ENCODE measurements at regions not wholly inside any gene's neighbourhood (a gene's known extent, or its start where the extent isn't known, plus 50 kb on each side); places are given as distances from the start of the nearest gene placed in this dataset.

- no peak for TF ChIP-seq EP300 (IDR thresholded peaks at IDR 0.05; ENCODE audit: borderline replicate concordance in 1 of 2, low read depth in 2 of 2, low read length in 2 of 2)
- TF ChIP-seq PHF8 (conservative IDR thresholded peaks at IDR 0.05; ENCODE audit: low read depth, low read length) = no peak
- TF ChIP-seq MAX (IDR thresholded peaks at IDR 0.05) = no peak
- TF ChIP-seq, protein P1, sequence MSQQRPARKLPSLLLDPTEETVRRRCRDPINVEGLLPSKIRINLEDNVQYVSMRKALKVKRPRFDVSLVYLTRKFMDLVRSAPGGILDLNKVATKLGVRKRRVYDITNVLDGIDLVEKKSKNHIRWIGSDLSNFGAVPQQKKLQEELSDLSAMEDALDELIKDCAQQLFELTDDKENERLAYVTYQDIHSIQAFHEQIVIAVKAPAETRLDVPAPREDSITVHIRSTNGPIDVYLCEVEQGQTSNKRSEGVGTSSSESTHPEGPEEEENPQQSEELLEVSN (IDR thresholded peaks at IDR 0.05) = no peak
- TF ChIP-seq CBX5 (IDR thresholded peaks at IDR 0.05; ENCODE audit: low read depth, low read length) = no peak
- no peak for TF ChIP-seq EZH2 (IDR thresholded peaks at IDR 0.05; ENCODE audit: low read depth, low read length, severe bottlenecking)
- TF ChIP-seq CHD2 (IDR thresholded peaks at IDR 0.05; ENCODE audit: low read length) = no peak
Measured at GRCh38 chr20:11980263-11980662, 62.6 kb downstream of the BTBD3 start (continued).

Measured in H1 (cell line).